Subcutaneous abdominal adipose tissue (tissue), 5 donors: ENCODE measurements at regions not wholly inside any gene's neighbourhood (a gene's known extent, or its start where the extent isn't known, plus 50 kb on each side); places are given as distances from the start of the nearest gene placed in this dataset.
"Not testable (repeated sequence)": the region's sequence is repeated elsewhere in the genome, so short reads cannot be mapped to it uniquely, and the experiment has no call there.

Experiments used
- H3K27ac ChIP-seq: one replicate; pipeline ENCODE4 v1.7.0; 2013; ENCODE audit warnings: low read depth, mild to moderate bottlenecking, inconsistent platforms, low read length, moderate library complexity
- H3K27me3 ChIP-seq, 5 donors: one replicate each; pipeline ENCODE4 v1.7.0; 2013; ENCODE audit warnings: low read length in 5 of 5, inconsistent platforms in 1 of 5; ENCODE audit not compliant: control insufficient read depth in 5 of 5, insufficient read depth in 4 of 5
- H3K36me3 ChIP-seq, 5 donors: one replicate each; pipeline ENCODE4 v1.7.0; 2013; ENCODE audit warnings: low read length in 5 of 5; ENCODE audit not compliant: control insufficient read depth in 5 of 5, insufficient read depth in 5 of 5
- H3K4me1 ChIP-seq, 5 donors: one replicate each; pipeline ENCODE4 v1.7.0; 2013; ENCODE audit warnings: low read length in 5 of 5, mild to moderate bottlenecking in 3 of 5, moderate library complexity in 1 of 5; ENCODE audit not compliant: control insufficient read depth in 5 of 5, insufficient read depth in 5 of 5
- H3K4me3 ChIP-seq, 5 donors: one replicate each; pipeline ENCODE4 v1.7.0; 2013; ENCODE audit warnings: low read length in 5 of 5, low read depth in 1 of 5
- H3K9ac ChIP-seq, 5 donors: one replicate each; pipeline ENCODE4 v1.7.0; 2013; ENCODE audit warnings: low read length in 5 of 5, mild to moderate bottlenecking in 4 of 5, moderate library complexity in 3 of 5
- H3K9me3 ChIP-seq, 5 donors: one replicate each; pipeline ENCODE4 v1.7.0; 2013; ENCODE audit warnings: low read length in 5 of 5; ENCODE audit not compliant: control insufficient read depth in 5 of 5
- donor health status: healthy.
- donor health status: healthy.
- donor health status: healthy.
- donor health status: healthy.
- donor health status: healthy.

GRCh38 chr9:82467436-82467835 lies 478.9 kb downstream of the SPATA31D1 start:
- H3K36me3 ChIP-seq = no peaks in the 10 kb centered on the region
- H3K9ac ChIP-seq = no peak overlapping the region
- H3K27me3 ChIP-seq = no peaks in the 10 kb centered on the region
- H3K4me1 ChIP-seq = peaks cover 0 to 2% (median 0%) of the 10 kb centered on the region in 5 donors
- H3K27ac ChIP-seq = no peak overlapping the region
- H3K9me3 ChIP-seq = no peaks in the 10 kb centered on the region
- no peak overlapping the region for H3K4me3 ChIP-seq

GRCh38 chr9:82474235-82474634 lies 485.7 kb downstream of the SPATA31D1 start:
- no peaks in the 10 kb centered on the region for H3K9me3 ChIP-seq
- H3K9ac ChIP-seq = no peak overlapping the region
- H3K4me1 ChIP-seq = peaks cover 0 to 6% (median 0%) of the 10 kb centered on the region in 5 donors
- H3K27ac ChIP-seq = no peak overlapping the region
- H3K36me3 ChIP-seq = no peaks in the 10 kb centered on the region
- no peak overlapping the region for H3K4me3 ChIP-seq
- H3K27me3 ChIP-seq = no peaks in the 10 kb centered on the region

GRCh38 chr9:82475584-82476301 lies 487.2 kb downstream of the SPATA31D1 start:
- no peaks in the 10 kb centered on the region for H3K27me3 ChIP-seq
- no peaks in the 10 kb centered on the region for H3K36me3 ChIP-seq
- no peak overlapping the region for H3K9ac ChIP-seq
- no peak overlapping the region for H3K4me3 ChIP-seq
- H3K9me3 ChIP-seq = no peaks in the 10 kb centered on the region
- H3K4me1 ChIP-seq = peaks cover 0 to 6% (median 0%) of the 10 kb centered on the region in 5 donors
- H3K27ac ChIP-seq = no peak overlapping the region

DNA sequence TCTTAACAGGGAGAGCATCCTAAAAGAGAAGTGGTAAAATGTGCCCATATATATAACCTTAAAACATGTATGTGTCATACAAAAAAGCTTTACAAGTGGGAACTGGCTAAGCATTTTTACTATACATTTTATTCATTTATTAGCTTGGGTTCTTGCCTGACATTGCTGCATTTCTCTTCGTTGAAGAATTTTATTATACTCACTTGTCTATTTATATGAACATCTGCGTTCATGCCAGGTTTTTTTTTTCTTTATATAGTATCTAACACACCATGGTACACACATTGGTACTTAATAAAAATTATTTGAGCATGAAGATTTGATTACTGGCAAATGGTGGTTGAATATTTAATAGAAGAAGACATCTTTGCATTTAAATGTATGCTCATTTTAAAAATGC lies 492.3 kb downstream of the SPATA31D1 start:
- Histone ChIP-seq H3K4me1 (peaks cover 0 to 2% (median 0%) of the 10 kb centered on the region in 5 donors), H3K27me3 (no peaks in the 10 kb centered on the region), H3K9ac (no peak overlapping the region), H3K36me3 (no peaks in the 10 kb centered on the region), H3K27ac (no peak overlapping the region), H3K4me3 (no peak overlapping the region), H3K9me3 (no peaks in the 10 kb centered on the region)

DNA sequence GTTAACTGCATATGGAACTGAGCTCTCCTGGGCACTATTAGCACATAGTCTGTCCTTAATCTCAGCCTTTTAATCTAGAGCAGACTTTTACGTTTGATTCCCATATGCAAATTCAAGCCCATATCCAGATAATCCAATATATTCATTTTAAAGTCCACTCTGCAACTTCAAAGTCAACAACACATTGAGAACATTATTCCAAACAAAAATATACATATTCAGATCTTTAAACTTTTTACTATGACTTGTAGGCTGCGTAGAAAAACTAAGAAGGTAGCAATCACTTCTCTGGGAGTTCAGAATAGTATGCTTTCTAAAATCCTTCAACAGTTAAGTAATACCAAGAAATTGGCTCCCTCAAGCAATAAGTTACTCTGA lies 499.4 kb downstream of the SPATA31D1 start:
- Histone ChIP-seq H3K27me3 (no peaks in the 10 kb centered on the region), H3K4me3 (no peak overlapping the region), H3K9ac (no peak overlapping the region), H3K9me3 (no peaks in the 10 kb centered on the region), H3K4me1 (peaks cover 3 to 32% (median 30%) of the 10 kb centered on the region in 5 donors), H3K27ac (no peak overlapping the region), H3K36me3 (no peaks in the 10 kb centered on the region)

DNA sequence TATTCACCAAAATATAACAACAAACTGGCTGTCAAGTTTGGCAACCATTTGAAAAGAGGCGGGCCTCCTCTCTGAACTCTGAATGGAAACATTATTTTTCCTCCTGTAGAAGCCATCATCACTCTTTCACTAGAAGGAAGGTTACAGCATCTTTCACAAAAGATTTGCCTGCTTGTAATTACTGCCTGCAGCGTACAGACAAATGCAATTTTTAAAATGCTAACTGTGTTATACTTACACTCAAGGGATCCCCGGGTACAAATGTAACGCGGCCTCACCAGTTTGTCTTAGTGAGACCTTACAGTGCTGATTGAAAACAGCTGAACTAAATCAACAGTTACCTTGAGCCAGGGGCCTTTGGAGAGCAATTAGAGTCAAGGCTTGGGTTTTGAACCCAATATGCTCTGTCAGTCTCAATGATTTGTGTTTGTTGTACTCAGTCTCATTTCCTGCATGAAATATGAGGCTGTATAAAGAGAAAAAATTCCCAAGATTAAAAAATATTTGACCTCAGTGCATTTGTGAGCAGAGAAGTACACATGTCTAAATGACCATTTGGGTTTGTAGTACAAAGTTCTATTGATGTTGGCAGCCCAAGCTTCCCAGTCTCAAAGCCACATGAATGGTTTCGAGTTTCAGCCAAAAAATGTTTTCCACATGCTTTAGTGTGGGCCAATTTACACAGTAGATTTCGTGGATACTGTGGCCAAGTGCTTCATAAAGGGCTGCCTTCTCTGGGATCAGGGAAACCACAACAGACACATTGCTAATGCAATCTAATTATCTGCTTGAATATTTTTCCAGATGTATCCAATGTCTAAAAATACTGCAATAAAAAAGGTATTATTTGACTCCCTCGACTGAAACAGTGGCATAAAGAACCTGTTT lies 500.0 kb downstream of the SPATA31D1 start:
- H3K9ac ChIP-seq = no peak overlapping the region
- no peaks in the 10 kb centered on the region for H3K36me3 ChIP-seq
- H3K27ac ChIP-seq = peak overlapping the region; percentile 69
- peaks cover 3 to 32% (median 30%) of the 10 kb centered on the region in 5 donors for H3K4me1 ChIP-seq
- H3K27me3 ChIP-seq = no peaks in the 10 kb centered on the region
- H3K4me3 ChIP-seq = no peak overlapping the region
- H3K9me3 ChIP-seq = no peaks in the 10 kb centered on the region

- peak overlapping the region; percentile 69 for H3K27ac ChIP-seq
- peaks cover 3 to 32% (median 30%) of the 10 kb centered on the region in 5 donors for H3K4me1 ChIP-seq
- H3K9me3 ChIP-seq = no peaks in the 10 kb centered on the region
- H3K4me3 ChIP-seq = no peak overlapping the region
- no peak overlapping the region for H3K9ac ChIP-seq
- H3K27me3 ChIP-seq = no peaks in the 10 kb centered on the region
- H3K36me3 ChIP-seq = no peaks in the 10 kb centered on the region
These were observed 500.7 kb downstream of the SPATA31D1 start for GRCh38 chr9:82489201-82489821.

GRCh38 chr9:82490019-82490499 lies 501.5 kb downstream of the SPATA31D1 start:
- Histone ChIP-seq H3K4me1 (peaks cover 3 to 32% (median 30%) of the 10 kb centered on the region in 5 donors), H3K36me3 (no peaks in the 10 kb centered on the region), H3K4me3 (no peak overlapping the region), H3K27me3 (no peaks in the 10 kb centered on the region), H3K9me3 (no peaks in the 10 kb centered on the region), H3K9ac (no peak overlapping the region), H3K27ac (peak overlapping the region; percentile 69)

DNA sequence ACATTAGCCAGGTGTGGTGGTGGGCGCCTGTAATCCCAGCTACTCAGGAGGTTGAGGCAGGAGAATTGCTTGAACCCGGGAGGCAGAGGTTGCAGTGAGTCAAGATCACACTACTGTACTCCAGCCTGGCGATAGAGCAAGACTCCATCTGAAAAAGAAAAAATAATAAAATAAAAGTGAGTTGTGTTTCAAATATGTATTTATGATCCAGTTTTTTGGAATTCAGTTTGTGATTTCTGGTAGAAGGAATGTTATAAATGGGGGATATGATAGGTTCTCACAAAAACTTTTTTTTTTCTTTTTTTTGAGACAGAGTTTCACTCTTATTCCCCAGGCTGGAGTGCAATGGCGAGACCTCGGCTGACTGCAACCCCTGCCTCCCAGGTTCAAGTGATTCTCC lies 502.2 kb downstream of the SPATA31D1 start:
- not testable (repeated sequence) for H3K9ac ChIP-seq, H3K9me3 ChIP-seq, H3K27ac ChIP-seq, H3K27me3 ChIP-seq, H3K36me3 ChIP-seq, H3K4me3 ChIP-seq
- H3K4me1 ChIP-seq = peaks cover 3 to 32% (median 30%) of the 10 kb centered on the region in 5 donors

GRCh38 chr9:82491604-82492003 lies 503.0 kb downstream of the SPATA31D1 start:
- Histone ChIP-seq H3K4me1 (peaks cover 3 to 38% (median 36%) of the 10 kb centered on the region in 5 donors), H3K9ac (no peak overlapping the region), H3K4me3 (no peak overlapping the region), H3K36me3 (no peaks in the 10 kb centered on the region), H3K27me3 (no peaks in the 10 kb centered on the region), H3K27ac (no peak overlapping the region), H3K9me3 (peaks cover 0 to 6% (median 0%) of the 10 kb centered on the region in 5 donors)
